Mucosa of descending colon (tissue), 3 donors: ENCODE measurements at regions not wholly inside any gene's neighbourhood (a gene's known extent, or its start where the extent isn't known, plus 50 kb on each side); places are given as distances from the start of the nearest gene placed in this dataset.

ENCODE experiments used
- ATAC-seq: fragments of 200-7000 bp; cut with Tn5 transposase; one replicate; pipeline ENCODE4 v1.9.1; 2020; ENCODE audit warnings: mild to moderate bottlenecking, moderate library complexity
- DNase-seq, 3 donors: peaks; one replicate each; pipeline ENCODE4 v3.0.0-alpha.2; 2020
- H3K36me3 ChIP-seq: fragments of 200-600 bp; one replicate; pipeline ENCODE4 v1.8.0; 2021; ENCODE audit warnings: low read depth, mild to moderate bottlenecking
- H3K4me1 ChIP-seq: fragments of 200-600 bp; one replicate; pipeline ENCODE4 v1.8.0; 2021; ENCODE audit warnings: low read depth, mild to moderate bottlenecking
- H3K4me3 ChIP-seq: fragments of 200-600 bp; one replicate; pipeline ENCODE4 v1.8.0; 2021; ENCODE audit warnings: mild to moderate bottlenecking
- H3K9me3 ChIP-seq: fragments of 200-600 bp; one replicate; pipeline ENCODE4 v1.8.0; 2021; ENCODE audit warnings: mild to moderate bottlenecking
- CTCF ChIP-seq: fragments of 200-600 bp; IDR thresholded peaks from one replicate; pipeline ENCODE4 v1.8.0; 2022; ENCODE audit warnings: antibody characterized with exemption, mild to moderate bottlenecking
- intact Hi-C, 2 donors: fragments of 100-400 bp; cut with DNase I in 1 of 2; cut with micrococcal nuclease in 1 of 2; formaldehyde crosslinking; loops; one replicate each; pipeline versions ENCODE4 v1.11.0 to v1.11.1; 2022; cut with DNase I, micrococcal nuclease
- donor health status: DM: no; HTN: no; CAD: no; lungs with moderate emphysema.
- donor health status: DM: no; HTN: no; CAD: no.
- donor health status: DM: no; HTN: yes; CAD: no.

GRCh38 chr6:14274546-14275492 is 157.2 kb downstream of the CD83 start:
- intact Hi-C loops, result no loop called here
- peaks cover 4% of the 10 kb centered on the region for H3K4me1 ChIP-seq
- DNase-seq, result no peak
- H3K9me3 ChIP-seq, result no peaks in the 10 kb centered on the region
- no peak for ATAC-seq
- H3K4me3 ChIP-seq, result no peak overlapping the region
- TF ChIP-seq CTCF, result no peak
- H3K36me3 ChIP-seq, result no peaks in the 10 kb centered on the region

- H3K4me1 ChIP-seq, result peaks cover 4% of the 10 kb centered on the region
- intact Hi-C loops, result no loop called here
- no peaks in the 10 kb centered on the region for H3K36me3 ChIP-seq
- H3K9me3 ChIP-seq, result no peaks in the 10 kb centered on the region
- TF ChIP-seq CTCF, result no peak
- no peak for DNase-seq
- no peak overlapping the region for H3K4me3 ChIP-seq
- ATAC-seq, result no peak
Observed at GRCh38 chr6:14275493-14275851, 157.9 kb downstream of the CD83 start.

- Histone ChIP-seq H3K4me3 (no peak overlapping the region), H3K36me3 (no peaks in the 10 kb centered on the region), H3K9me3 (no peaks in the 10 kb centered on the region), H3K4me1 (peaks cover 4% of the 10 kb centered on the region)
- intact Hi-C loops, result no loop called here
- ATAC-seq (no peak), DNase-seq (no peak)
- TF ChIP-seq CTCF, result no peak
Observed at GRCh38 chr6:14276071-14276470, 158.5 kb downstream of the CD83 start.

GRCh38 chr6:14276667-14277404 is 159.3 kb downstream of the CD83 start:
- H3K36me3 ChIP-seq, result no peaks in the 10 kb centered on the region
- no peak for DNase-seq
- no peaks in the 10 kb centered on the region for H3K9me3 ChIP-seq
- TF ChIP-seq CTCF, result no peak
- intact Hi-C loops, result no loop called here
- no peaks in the 10 kb centered on the region for H3K4me1 ChIP-seq
- H3K4me3 ChIP-seq, result no peak overlapping the region
- ATAC-seq, result peak; percentile 84

- no peaks in the 10 kb centered on the region for H3K4me1 ChIP-seq
- H3K36me3 ChIP-seq, result no peaks in the 10 kb centered on the region
- no peak for DNase-seq
- intact Hi-C loops, result no loop called here
- no peak overlapping the region for H3K4me3 ChIP-seq
- ATAC-seq, result no peak
- no peak for TF ChIP-seq CTCF
- no peaks in the 10 kb centered on the region for H3K9me3 ChIP-seq
Observed at GRCh38 chr6:14277405-14277930, 159.9 kb downstream of the CD83 start.
